ENCODE measurements at regions not wholly inside any gene's neighbourhood (a gene's known extent, or its start where the extent isn't known, plus 50 kb on each side); places are given as distances from the start of the nearest gene placed in this dataset.

- TF ChIP-seq, protein P1, sequence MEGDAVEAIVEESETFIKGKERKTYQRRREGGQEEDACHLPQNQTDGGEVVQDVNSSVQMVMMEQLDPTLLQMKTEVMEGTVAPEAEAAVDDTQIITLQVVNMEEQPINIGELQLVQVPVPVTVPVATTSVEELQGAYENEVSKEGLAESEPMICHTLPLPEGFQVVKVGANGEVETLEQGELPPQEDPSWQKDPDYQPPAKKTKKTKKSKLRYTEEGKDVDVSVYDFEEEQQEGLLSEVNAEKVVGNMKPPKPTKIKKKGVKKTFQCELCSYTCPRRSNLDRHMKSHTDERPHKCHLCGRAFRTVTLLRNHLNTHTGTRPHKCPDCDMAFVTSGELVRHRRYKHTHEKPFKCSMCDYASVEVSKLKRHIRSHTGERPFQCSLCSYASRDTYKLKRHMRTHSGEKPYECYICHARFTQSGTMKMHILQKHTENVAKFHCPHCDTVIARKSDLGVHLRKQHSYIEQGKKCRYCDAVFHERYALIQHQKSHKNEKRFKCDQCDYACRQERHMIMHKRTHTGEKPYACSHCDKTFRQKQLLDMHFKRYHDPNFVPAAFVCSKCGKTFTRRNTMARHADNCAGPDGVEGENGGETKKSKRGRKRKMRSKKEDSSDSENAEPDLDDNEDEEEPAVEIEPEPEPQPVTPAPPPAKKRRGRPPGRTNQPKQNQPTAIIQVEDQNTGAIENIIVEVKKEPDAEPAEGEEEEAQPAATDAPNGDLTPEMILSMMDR (conservative IDR thresholded peaks at IDR 0.05) = no peak
- TF ChIP-seq ZFX (IDR thresholded peaks at IDR 0.05) = no peak
Observed at GRCh38 chr5:106780355-106780754, 890.4 kb downstream of the EFNA5 start.
